ENCODE measurements at regions not wholly inside any gene's neighbourhood (a gene's known extent, or its start where the extent isn't known, plus 50 kb on each side); places are given as distances from the start of the nearest gene placed in this dataset.

DNA sequence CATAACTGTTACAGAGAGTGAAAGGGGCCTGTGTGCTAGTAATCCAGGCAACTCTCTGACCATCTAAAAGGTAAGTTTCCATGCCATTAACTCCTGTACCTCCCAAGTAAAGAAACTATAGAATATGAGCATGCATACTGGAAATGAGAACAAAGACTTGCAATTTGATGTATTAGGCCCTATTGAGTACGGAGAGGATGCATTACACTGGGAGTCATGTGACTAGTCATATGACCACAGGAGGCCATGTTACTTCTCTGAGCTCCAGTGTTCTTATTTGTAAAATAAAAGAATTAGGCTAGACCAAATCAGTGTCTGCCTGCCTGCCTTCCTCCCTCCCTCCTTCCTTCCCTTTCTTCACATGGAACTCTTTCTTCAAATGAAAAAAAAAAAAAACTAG, 440.1 kb upstream of the CCDC196 start:
- no peaks in the 10 kb centered on the region for H3K4me1 Mint-ChIP-seq (ENCODE audit: unreplicated experiment)
- H3K9me3 Mint-ChIP-seq, result no peaks in the 10 kb centered on the region
- DNase-seq (ENCODE audit: extremely low spot score, unreplicated experiment), result no peak
- TF ChIP-seq CTCF (conservative IDR thresholded peaks at IDR 0.05), result no peak
- no peak overlapping the region for H3K4me3 Mint-ChIP-seq
- no peak overlapping the region for H3K27ac Mint-ChIP-seq
- H3K27me3 Mint-ChIP-seq, result no peaks in the 10 kb centered on the region
- no peaks in the 10 kb centered on the region for H3K36me3 Mint-ChIP-seq

DNA sequence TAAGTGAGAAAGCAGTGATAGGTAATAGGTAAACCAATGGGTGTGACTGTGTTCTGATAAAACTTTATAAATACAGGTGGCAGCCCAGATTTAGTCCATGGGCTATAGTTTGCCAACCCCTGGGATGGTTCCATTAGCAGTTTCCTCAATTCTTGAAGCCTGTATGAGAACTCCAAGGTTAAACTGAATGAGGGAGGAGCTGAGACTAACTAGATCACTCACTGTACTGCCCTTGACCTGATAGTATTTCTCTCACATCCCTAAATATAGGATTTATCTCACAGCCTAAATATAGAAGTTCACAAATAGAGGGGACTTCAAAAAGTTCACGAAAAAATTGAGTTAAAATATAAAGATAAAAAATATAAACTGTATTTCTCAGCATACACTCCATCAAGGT, 439.6 kb upstream of the CCDC196 start:
- Mint-ChIP-seq H3K4me3 (no peak overlapping the region), H3K9me3 (no peaks in the 10 kb centered on the region), H3K36me3 (no peaks in the 10 kb centered on the region), H3K27me3 (no peaks in the 10 kb centered on the region), H3K27ac (no peak overlapping the region), H3K4me1 (ENCODE audit: unreplicated experiment) (no peaks in the 10 kb centered on the region)
- no peak for DNase-seq (ENCODE audit: extremely low spot score, unreplicated experiment)
- no peak for TF ChIP-seq CTCF (conservative IDR thresholded peaks at IDR 0.05)

GRCh38 chr14:66056268-66056907, 429.8 kb upstream of the CCDC196 start:
- Mint-ChIP-seq H3K9me3 (peaks cover 5% of the 10 kb centered on the region), H3K4me3 (no peak overlapping the region), H3K36me3 (no peaks in the 10 kb centered on the region), H3K4me1 (ENCODE audit: unreplicated experiment) (no peaks in the 10 kb centered on the region), H3K27me3 (no peaks in the 10 kb centered on the region), H3K27ac (no peak overlapping the region)
- TF ChIP-seq CTCF (conservative IDR thresholded peaks at IDR 0.05), result no peak
- no peak for DNase-seq (ENCODE audit: extremely low spot score, unreplicated experiment)

- no peaks in the 10 kb centered on the region for H3K4me1 Mint-ChIP-seq (ENCODE audit: unreplicated experiment)
- H3K27ac Mint-ChIP-seq, result no peak overlapping the region
- H3K27me3 Mint-ChIP-seq, result no peaks in the 10 kb centered on the region
- no peak overlapping the region for H3K4me3 Mint-ChIP-seq
- TF ChIP-seq CTCF (conservative IDR thresholded peaks at IDR 0.05), result no peak
- H3K9me3 Mint-ChIP-seq, result peaks cover 5% of the 10 kb centered on the region
- no peak for DNase-seq (ENCODE audit: extremely low spot score, unreplicated experiment)
- H3K36me3 Mint-ChIP-seq, result no peaks in the 10 kb centered on the region
These were observed 429.1 kb upstream of the CCDC196 start for GRCh38 chr14:66056926-66057552.

DNA sequence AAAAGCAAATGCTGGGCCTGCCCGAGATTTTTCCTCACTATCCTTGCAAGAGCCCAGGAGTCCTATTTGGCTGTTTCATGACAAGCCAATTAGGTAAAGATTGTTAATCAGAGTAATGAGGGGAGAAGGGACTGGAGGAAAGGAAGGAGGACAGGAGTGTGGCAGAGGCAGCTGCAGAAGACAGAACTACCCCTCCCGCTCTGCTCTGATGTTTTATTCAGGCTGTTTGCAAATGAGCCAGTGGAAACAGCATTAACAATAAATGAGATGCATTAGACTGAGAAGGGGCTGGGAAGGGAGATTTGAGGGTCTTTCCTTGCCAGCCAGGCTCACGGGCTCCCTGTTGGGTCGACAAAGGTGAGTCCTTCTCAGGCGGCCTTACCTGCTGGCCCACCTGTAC, 421.0 kb upstream of the CCDC196 start:
- no peaks in the 10 kb centered on the region for H3K36me3 Mint-ChIP-seq
- no peak for DNase-seq (ENCODE audit: extremely low spot score, unreplicated experiment)
- H3K27ac Mint-ChIP-seq, result no peak overlapping the region
- no peak for TF ChIP-seq CTCF (conservative IDR thresholded peaks at IDR 0.05)
- H3K4me1 Mint-ChIP-seq (ENCODE audit: unreplicated experiment), result no peaks in the 10 kb centered on the region
- H3K4me3 Mint-ChIP-seq, result no peak overlapping the region
- H3K9me3 Mint-ChIP-seq, result no peaks in the 10 kb centered on the region
- peaks cover 7% of the 10 kb centered on the region for H3K27me3 Mint-ChIP-seq
